Panc1 (cell line): ENCODE measurements at regions not wholly inside any gene's neighbourhood (a gene's known extent, or its start where the extent isn't known, plus 50 kb on each side); places are given as distances from the start of the nearest gene placed in this dataset.

Experiments used
- ATAC-seq: fragments of 200-7000 bp; cut with Tn5 transposase; 2 replicates; pipeline ENCODE4 v1.9.1; 2020; ENCODE audit warnings: mild to moderate bottlenecking, moderate library complexity
- BruUV-seq: library from RNA; stranded (reverse); fragments of 400-500 nt; replicated peaks from 2 replicates; lab custom pipeline; 2021; lab: Mats Ljungman, UMichigan
- CTCF ChIA-PET: fragments of 300-600 bp; sonication (Branson Sonifier 250); formaldehyde crosslinking; loops from one replicate; lab custom pipeline; 2022; ENCODE audit warnings: antibody characterized with exemption; lab: Charles Lee
- POLR2A ChIA-PET: fragments of 300-600 bp; sonication (Branson Sonifier 250); formaldehyde crosslinking; loops from one replicate; lab custom pipeline; 2022; ENCODE audit warnings: antibody characterized with exemption; lab: Charles Lee
- DNase-seq: peaks from one replicate; pipeline ENCODE4 v3.0.0-alpha.2; 2010; ENCODE audit warnings: low read depth, low spot score
- H3K27ac ChIP-seq: 2 replicates; pipeline ENCODE4 v1.5.1; 2011; ENCODE audit warnings: mild to moderate bottlenecking, low read length, inconsistent platforms
- H3K27me3 ChIP-seq: fragments of 200-500 bp; sonication (Bioruptor generic); 2 replicates; pipeline ENCODE4 v1.6.0; 2014; ENCODE audit warnings: low read length, inconsistent platforms; ENCODE audit not compliant: control insufficient read depth, insufficient read depth
- H3K36me3 ChIP-seq: fragments of 200-500 bp; sonication (Bioruptor generic); 2 replicates; pipeline ENCODE4 v1.5.1; 2014; ENCODE audit warnings: inconsistent platforms, mild to moderate bottlenecking, low read length, moderate library complexity; ENCODE audit not compliant: control insufficient read depth, insufficient read depth
- H3K4me1 ChIP-seq: 2 replicates; pipeline ENCODE4 v1.5.1; 2011; ENCODE audit warnings: inconsistent platforms, mild to moderate bottlenecking, low read length, moderate library complexity; ENCODE audit not compliant: control insufficient read depth, insufficient read depth
- H3K4me3 ChIP-seq, 2 experiments: 2 replicates each; pipeline ENCODE4 v1.5.1; 2011 to 2012; ENCODE audit warnings: low read depth in 2 of 2, low read length in 2 of 2, mild to moderate bottlenecking in 2 of 2, inconsistent platforms in 1 of 2, moderate library complexity in 1 of 2
- H3K9me3 ChIP-seq: fragments of 200-500 bp; sonication (Bioruptor generic); 2 replicates; pipeline ENCODE4 v1.5.1; 2014; ENCODE audit warnings: low read depth, mild to moderate bottlenecking, inconsistent platforms, low read length, moderate library complexity; ENCODE audit not compliant: control insufficient read depth, insufficient read depth
- CTCF ChIP-seq: fragments of 450-650 bp; IDR thresholded peaks from 2 replicates; pipeline ENCODE4 v1.5.1; 2017; ENCODE audit warnings: mild to moderate bottlenecking
- POLR2AphosphoS5 ChIP-seq: IDR thresholded peaks from 2 replicates; pipeline ENCODE4 v1.6.1; 2012; ENCODE audit warnings: mild to moderate bottlenecking, low read depth, low read length, moderate library complexity
- REST ChIP-seq, 2 experiments: IDR thresholded peaks; 2 replicates each; pipeline ENCODE4 v1.6.1; 2011 to 2012; ENCODE audit warnings: low read depth in 2 of 2, control low read depth in 1 of 2, low read length in 1 of 2, mild to moderate bottlenecking in 1 of 2, moderate library complexity in 1 of 2; ENCODE audit not compliant: insufficient read depth in 1 of 2
- SIN3A ChIP-seq: IDR thresholded peaks from 2 replicates; pipeline ENCODE4 v1.6.1; 2012; ENCODE audit warnings: low read depth, mild to moderate bottlenecking, low read length, moderate library complexity, borderline replicate concordance; ENCODE audit not compliant: insufficient read depth
- TCF7L2 ChIP-seq: IDR thresholded peaks from 2 replicates; pipeline ENCODE4 v1.6.1; 2011; ENCODE audit warnings: mild to moderate bottlenecking, low read depth, low read length, inconsistent platforms
- in situ Hi-C: cut with HindIII; loops from 2 replicates; pipeline ENCODE4 v1.10.0; 2016; ENCODE audit warnings: low sequenced_read_pairs, low pct_unique_long_range_greater_than_20kb
- intact Hi-C: fragments of 100-400 bp; cut with micrococcal nuclease; formaldehyde crosslinking; loops from one replicate; pipeline ENCODE4 v1.10.0; 2022; ENCODE audit not compliant: unreplicated experiment

GRCh38 chr7:26034391-26034790 lies 117.6 kb upstream of the NFE2L3 start:
- BruUV-seq, result no TSS peak
- Histone ChIP-seq H3K9me3 (no peaks in the 10 kb centered on the region), H3K4me3 (no peak overlapping the region), H3K36me3 (no peaks in the 10 kb centered on the region), H3K4me1 (no peaks in the 10 kb centered on the region), H3K27ac (no peak overlapping the region), H3K27me3 (peaks cover 18% of the 10 kb centered on the region)
- TF ChIP-seq TCF7L2 (no peak), POLR2AphosphoS5 (no peak), SIN3A (no peak), REST (IDR thresholded peaks at IDR 0.05; ENCODE audit: insufficient read depth in 1 of 2, low read depth in 2 of 2, low read length in 1 of 2) (no peak), CTCF (no peak)
- ChIA-PET POLR2A (no interaction called here), CTCF (no interaction called here)
- in situ Hi-C loops, result no loop called here
- ATAC-seq (no peak), DNase-seq (no peak)
- intact Hi-C loops, result no loop called here

- Histone ChIP-seq H3K36me3 (no peaks in the 10 kb centered on the region), H3K4me3 (no peak overlapping the region), H3K27ac (no peak overlapping the region), H3K4me1 (no peaks in the 10 kb centered on the region), H3K9me3 (no peaks in the 10 kb centered on the region), H3K27me3 (peaks cover 26% of the 10 kb centered on the region)
- POLR2A ChIA-PET, result no interaction called here
- no peak for DNase-seq
- CTCF ChIA-PET, result no interaction called here
- 0 out of 2 replicates have a peak, but pooled peaks have one; percentile 36 for ATAC-seq
- no peak for TF ChIP-seq SIN3A
- TF ChIP-seq REST (IDR thresholded peaks at IDR 0.05; ENCODE audit: insufficient read depth in 1 of 2, low read depth in 2 of 2, low read length in 1 of 2), result no peak
- TF ChIP-seq TCF7L2, result no peak
- no peak for TF ChIP-seq CTCF
- intact Hi-C loops (no loop called here), in situ Hi-C loops (no loop called here)
- no TSS peak for BruUV-seq
Measured at GRCh38 chr7:26035552-26035951, 116.4 kb upstream of the NFE2L3 start.
